HG03045 (cell line): ENCODE measurements at regions not wholly inside any gene's neighbourhood (a gene's known extent, or its start where the extent isn't known, plus 50 kb on each side); places are given as distances from the start of the nearest gene placed in this dataset.

Experiments
- ATAC-seq: cut with Tn5 transposase; IDR thresholded peaks from one replicate; pipeline ENCODE4 v1.9.1; 2021; ENCODE audit warnings: mild to moderate bottlenecking, moderate library complexity; ENCODE audit not compliant: unreplicated experiment

GRCh38 chr10:65861249-65861648 lies 1064.6 kb upstream of the LRRTM3 start:
- peak; percentile 88 for ATAC-seq
